ENCODE measurements at regions not wholly inside any gene's neighbourhood (a gene's known extent, or its start where the extent isn't known, plus 50 kb on each side); places are given as distances from the start of the nearest gene placed in this dataset.
"Not testable (repeated sequence)": the region's sequence is repeated elsewhere in the genome, so short reads cannot be mapped to it uniquely, and the experiment has no call there.

DNA sequence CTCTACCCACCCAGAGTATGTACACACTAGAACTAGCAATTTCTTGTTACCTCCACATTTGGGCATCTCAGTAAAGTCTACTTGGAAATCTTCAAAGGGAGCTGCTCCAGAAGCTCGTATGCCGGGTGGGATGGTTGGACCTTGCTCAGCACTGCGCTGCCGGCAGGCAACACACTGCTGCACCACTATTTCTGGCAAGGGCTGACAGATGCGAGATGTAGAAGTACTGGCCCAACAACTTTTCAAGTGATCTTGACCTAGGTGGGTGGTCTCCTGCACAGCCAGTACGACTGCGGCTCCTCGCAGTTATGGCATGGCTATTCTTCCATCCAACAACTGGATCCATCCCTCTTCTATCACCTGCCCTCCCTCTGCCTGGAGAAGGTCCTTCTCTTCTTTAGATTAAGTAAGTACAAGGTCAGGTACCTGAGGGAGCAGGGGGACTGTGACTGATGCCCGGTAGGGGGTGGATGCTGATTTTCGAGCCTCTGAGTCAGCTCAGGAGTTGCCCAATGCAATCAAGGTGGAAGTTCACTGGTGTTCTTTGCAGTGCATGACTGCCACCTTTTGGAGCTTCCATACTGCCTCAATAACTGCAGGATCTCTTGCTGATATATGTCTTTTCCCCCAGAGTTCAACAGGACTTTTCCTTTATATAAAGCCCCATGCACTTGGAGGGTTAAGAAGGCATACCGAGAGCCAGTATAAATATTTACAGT is 100.4 kb upstream of the SLC1A4 start:
- DNase-seq = no peak

DNA sequence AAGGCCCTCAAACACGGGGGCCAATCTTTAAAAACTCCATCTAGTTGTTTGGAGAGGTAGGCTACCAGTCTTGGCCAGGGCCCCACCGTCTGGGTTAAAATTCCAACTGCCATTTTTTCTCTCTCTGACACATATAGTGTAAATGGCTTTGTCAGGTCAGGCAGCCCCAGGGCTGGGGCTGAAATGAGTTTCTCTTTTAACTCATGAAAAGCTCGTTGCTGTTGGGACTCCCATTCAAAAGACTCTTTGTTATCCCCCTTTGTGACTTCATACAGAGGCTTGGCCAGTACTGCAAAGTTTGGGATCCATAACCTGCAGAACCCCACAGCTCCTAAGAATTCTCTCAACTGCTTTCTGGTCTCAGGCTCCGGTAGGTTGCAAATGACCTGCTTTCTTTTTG is 99.4 kb upstream of the SLC1A4 start:
- no peak for DNase-seq

- DNase-seq = not testable (repeated sequence)
These were observed 92.6 kb upstream of the SLC1A4 start for GRCh38 chr2:64896572-64896971.

DNA sequence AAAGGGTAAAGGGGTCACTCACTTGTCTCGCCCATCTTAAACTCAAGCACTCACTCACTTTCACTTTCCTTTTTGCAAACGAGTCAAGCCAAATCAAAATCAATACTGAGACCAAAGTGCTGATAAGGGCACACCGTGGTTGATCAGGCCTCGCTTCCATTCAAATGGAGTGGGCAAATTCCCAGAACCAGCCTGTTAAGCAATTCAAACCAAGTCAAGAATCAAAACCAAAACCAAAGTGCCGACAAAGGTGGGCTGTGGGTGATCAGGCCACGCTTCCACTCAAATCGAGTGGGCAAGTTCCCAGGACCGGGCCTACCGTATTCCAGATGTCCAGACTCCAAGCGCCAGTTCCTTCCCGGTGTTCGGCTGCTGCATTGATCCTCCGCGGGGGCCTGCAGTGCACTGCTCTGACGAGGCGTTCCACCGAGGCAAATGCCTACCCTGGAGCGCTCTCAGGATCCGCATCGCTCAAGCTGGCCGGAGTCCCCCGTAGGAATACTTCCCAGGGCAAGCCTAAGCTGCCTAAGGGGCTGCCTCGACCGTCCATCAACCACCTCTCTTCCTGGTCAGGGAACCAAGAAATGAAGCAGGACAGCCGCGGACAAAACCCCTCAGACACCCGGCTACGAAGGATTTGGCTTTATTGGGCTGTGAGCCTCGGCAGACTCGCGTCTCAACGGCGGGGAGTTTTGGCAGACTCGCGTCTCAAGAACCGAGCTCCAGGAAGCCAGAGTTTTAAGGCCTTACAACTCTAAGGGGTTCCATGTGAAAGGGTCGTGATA is 89.9 kb upstream of the SLC1A4 start:
- DNase-seq = no peak

DNA sequence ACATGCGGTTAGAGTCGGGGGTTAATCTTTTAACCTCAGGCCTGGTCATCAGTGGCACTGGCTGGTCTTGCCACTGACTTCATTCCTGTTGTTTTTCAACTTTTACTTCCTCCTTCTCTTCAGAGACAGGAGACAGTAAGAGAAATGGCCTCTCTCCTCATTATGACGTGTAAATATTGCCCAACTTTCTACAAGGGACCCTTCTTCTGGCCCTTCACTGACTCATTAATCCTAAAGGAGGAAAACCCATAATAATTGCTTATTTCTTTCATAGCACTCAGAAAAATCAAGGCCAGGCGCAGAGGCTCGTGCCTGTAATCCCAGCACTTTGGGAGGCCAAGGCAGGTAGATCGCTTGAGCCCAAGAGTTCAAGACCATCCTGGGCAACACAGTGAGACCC is 89.3 kb upstream of the SLC1A4 start:
- DNase-seq = not testable (repeated sequence)

- no peak for DNase-seq
These were observed 84.5 kb upstream of the SLC1A4 start for GRCh38 chr2:64904413-64905329.

DNA sequence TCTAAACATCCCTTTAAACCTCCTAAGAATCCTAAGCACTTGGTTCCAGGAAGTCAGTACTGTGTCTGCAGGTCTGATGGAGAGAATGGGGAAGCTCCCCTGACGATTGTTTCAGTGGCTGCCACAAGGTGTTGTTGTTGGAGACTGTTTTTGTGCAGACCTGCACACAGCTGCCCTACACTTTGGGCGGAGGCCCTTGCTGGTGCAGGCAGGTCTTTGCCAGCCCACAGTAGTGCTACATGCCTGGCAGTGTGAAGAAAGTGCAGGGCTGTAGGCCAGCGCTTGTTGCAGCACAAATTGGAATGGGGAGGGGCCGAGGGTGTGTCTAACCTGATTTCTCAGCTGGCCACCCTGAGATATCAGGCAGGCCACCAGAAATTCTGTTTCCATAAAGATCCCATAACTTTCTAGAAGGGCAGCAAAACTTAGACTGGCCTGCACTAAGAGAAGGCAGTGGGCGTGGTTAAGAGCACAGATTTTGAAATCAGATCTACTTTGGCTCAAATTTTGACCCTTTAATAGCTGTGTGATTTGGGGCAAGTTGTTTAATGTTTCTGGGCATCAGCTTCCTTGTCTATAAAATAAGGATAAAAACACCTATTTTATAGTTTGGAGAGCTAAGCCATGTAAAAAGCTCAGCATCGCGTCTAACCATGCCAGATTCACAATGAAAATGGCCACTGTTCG is 83.7 kb upstream of the SLC1A4 start:
- no peak for DNase-seq

GRCh38 chr2:64906853-64907536 is 82.2 kb upstream of the SLC1A4 start:
- DNase-seq = no peak

- no peak for DNase-seq
These were observed 80.8 kb upstream of the SLC1A4 start for GRCh38 chr2:64908406-64908805.

- DNase-seq = no peak
These were observed 78.7 kb upstream of the SLC1A4 start for GRCh38 chr2:64910523-64910922.

DNA sequence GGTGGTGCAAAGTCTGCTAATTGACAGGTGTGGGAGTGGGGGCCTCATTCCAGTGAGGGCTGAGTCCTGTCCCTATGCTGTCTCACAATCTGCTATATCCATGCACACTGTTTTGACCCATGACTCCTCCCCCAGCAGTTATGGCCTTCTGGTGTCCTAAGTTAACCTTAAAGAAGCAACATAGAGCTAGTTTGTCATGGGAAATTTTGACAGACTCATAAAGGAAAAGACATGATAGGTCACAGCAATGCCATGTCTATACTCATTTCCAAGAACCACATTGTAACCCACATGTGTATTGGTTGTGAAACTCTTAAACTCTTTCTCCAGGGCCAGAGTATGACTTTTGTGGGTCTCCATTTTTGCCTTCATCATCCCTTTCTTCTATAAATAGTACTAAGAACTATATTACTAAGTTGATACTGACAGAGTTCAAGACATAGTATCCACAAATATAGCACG is 78.2 kb upstream of the SLC1A4 start:
- DNase-seq = no peak

- DNase-seq = no peak
These were observed 75.8 kb upstream of the SLC1A4 start for GRCh38 chr2:64913357-64913869.

DNA sequence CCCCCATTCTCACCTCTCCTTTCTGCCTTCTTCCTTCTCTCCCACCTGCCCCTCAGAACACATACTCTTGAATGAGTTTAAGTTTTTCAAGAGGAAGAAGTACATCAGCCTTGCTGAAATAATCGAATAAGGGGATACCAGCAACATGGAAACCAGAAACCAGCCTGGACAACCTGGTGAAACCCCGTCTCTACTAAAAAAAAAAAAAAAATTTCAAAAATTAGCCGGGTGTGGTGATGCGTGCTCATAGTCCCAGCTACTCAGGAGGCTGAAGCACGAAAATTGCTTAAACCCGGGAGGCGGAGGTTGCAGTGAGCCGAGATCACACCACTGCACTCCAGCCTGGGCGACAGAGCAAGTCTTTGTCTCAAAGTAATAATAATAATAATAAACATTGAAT is 75.0 kb upstream of the SLC1A4 start:
- DNase-seq = no peak

DNA sequence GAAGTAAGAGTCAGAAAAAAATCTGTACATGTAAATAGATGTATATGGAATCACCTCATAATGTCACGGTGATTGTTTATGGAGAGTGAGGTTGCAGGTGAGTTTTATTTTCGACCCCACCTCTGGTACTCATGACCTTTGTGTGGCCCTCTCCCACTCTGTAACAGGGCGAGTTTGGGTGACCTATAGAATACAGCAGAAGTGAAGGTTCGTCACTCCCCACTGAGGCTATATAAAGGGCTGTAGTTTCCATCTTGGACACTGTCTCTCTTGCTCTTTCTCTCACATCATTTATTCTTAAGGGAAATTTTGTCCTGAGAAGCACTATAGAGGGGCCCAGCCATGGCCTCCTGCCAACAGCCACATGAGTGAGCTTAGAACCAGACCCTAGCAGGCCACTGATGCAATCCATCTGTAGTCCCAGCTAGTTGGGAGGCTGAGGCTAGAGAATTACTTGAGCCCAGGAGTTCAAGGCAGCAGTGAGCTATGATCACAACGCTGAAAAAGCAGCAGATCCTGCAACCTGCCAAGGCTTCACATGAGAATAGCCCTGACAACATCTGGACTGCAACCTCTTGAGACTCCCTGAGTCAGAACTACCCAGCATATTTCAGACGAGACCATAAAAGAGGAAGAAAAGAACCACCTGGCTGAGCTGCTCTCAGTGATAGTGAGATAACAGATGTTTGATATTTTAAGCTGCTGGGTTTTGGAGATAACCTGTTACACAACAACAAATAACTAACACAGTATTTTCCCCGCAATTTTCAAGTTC is 74.3 kb upstream of the SLC1A4 start:
- DNase-seq = no peak

- DNase-seq = no peak
These were observed 73.7 kb upstream of the SLC1A4 start for GRCh38 chr2:64915510-64915900.

DNA sequence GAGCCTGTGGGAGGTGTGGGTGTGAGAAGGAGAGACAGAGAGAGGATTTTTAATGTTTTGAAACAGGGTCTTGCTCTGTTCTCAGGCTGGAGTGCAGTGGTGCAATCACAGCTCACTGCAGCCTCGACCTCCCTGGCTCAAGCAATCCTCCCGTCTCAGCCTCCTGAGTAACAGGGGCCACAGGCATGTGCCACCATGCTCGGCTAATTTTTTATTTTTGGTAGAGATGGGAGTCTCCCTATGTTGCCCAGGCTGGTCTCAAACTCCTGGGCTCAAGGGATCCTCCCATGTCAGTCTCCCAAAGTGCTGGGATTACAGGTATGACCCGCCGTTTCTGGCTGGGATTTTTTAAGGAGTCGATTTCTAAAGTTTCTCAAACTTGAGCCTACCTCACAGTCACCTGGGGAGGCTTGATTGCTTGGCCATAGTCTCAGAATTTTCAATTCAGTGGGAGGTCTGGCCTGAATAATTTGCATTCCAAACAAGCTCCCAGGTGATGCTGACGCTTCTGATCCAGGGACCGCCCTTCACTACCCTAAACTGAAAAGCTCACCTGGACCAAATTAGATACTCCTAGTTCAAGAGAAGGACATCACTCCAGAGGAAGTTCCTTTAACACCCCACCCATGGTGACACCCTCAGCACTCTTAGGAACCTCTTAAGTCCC is 70.8 kb upstream of the SLC1A4 start:
- no peak for DNase-seq

- no peak for DNase-seq
These were observed 69.9 kb upstream of the SLC1A4 start for GRCh38 chr2:64919261-64919660.

GRCh38 chr2:64922482-64923384 is 66.5 kb upstream of the SLC1A4 start:
- DNase-seq = no peak

- no peak for DNase-seq
These were observed 65.9 kb upstream of the SLC1A4 start for GRCh38 chr2:64923385-64923710.
